Occipital lobe (tissue), 1 donor: ENCODE measurements at regions not wholly inside any gene's neighbourhood (a gene's known extent, or its start where the extent isn't known, plus 50 kb on each side); places are given as distances from the start of the nearest gene placed in this dataset.

Experiments used
- DNase-seq: peaks from one replicate; lab custom pipeline; 2025; lab: John Stamatoyannopoulos, UW

GRCh38 chr15:97162805-97163495, 797.6 kb upstream of the ARRDC4 start:
- DNase-seq = no peak

GRCh38 chr15:97165205-97165604, 795.3 kb upstream of the ARRDC4 start:
- no peak for DNase-seq

DNA sequence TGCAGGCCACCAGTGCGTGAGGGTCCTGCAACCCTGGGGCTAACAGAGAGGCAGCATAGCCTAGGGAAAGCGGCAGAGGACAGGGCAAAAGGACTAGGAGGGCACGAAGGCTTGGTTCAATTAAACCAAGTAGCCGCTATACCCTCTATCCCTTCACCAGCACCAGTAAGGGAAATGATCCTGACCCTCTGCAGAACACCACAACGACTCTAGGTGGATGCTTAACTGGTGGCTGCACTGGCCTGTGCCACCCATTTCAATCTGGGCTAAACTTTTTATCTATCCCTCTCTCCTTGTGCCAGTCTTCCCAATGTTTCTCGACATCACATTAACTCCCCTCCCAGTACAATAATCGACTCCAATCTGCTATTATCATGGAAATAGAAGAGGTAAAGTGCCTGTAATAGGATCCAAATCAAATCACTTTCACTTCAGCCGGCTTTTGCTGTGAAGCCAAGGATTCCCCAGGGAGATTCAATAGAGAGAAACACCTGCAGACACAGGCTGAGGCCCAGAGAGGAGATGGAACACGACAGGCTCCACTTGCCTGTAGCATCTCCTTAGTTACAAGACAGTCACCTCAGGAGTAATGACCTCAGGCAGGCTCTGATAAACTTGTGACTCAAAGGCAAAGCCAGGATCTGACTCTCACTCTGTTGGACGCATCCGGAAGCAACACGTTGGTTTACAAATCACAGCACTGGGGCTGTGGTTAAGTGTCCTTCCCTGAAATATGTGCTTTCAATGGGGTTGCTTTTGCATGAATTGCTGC, 791.6 kb upstream of the ARRDC4 start:
- no peak for DNase-seq

GRCh38 chr15:97171556-97171955, 788.9 kb upstream of the ARRDC4 start:
- DNase-seq = no peak

- DNase-seq = no peak
These were observed 785.5 kb upstream of the ARRDC4 start for GRCh38 chr15:97174886-97175540.

GRCh38 chr15:97177151-97177577, 783.3 kb upstream of the ARRDC4 start:
- no peak for DNase-seq

- no peak for DNase-seq
These were observed 777.9 kb upstream of the ARRDC4 start for GRCh38 chr15:97182581-97182980.

GRCh38 chr15:97189162-97189780, 771.2 kb upstream of the ARRDC4 start:
- no peak for DNase-seq

DNA sequence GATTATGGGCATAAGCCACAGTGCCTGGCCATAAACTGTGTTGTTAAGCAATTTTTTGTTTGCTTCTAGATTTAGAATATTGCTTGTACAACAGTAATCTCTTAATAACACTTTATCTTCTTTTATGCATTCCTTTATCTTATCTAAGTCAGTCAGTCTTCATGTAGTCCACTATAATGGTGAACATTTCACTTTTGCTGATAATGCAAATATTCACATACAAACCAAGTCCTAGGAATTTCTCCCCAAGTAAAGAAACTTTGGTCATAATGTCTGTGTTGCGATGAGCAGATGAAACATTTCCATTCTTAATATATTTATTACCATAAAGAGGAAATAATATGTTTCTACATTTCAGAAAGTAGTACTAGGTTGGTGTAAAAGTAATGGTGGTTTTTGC, 765.8 kb upstream of the ARRDC4 start:
- DNase-seq = no peak

DNA sequence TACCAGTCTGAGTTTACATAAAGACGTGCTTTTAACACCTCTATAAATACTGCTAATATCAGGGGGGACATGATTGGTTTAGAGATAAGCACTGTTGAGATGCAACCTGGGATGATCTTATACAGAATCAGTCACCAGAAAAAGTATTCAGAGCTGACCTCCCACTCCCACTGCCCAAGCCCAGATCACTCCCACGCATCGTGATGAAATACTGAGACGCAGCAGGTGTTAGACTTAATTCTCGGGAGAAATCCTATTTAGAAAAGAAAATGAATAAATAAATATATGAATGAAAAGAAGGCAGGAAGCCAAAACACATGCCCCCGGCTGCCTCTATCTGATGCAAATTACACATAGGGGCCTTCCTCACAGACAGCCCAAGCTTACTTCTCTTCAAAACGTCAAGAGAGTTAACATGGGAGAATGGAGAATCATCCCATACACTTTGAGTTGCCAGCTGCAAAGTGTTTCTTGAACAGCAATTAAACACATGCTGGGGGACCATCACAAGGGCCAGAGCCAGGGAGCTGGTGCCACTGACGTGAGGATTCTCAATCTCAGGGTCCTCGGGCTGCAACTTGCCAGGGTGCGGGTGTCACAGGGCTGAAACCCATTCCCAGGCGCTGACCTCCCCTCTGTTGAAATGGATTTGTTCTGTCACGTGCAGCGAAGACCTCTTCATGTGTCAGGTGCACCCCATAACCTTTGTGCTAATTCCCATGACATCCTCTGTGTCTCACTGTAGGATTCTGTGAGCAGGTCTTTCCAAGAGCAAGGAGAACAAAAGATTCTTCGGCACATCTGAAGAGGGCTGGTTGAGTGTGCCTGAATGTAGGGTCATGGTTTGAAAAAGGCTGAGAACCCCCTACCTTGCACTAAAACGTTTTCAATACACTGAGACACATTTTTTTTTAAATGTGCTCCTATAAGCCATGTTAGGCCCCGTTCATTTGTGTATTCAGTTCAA, 764.2 kb upstream of the ARRDC4 start:
- no peak for DNase-seq

DNA sequence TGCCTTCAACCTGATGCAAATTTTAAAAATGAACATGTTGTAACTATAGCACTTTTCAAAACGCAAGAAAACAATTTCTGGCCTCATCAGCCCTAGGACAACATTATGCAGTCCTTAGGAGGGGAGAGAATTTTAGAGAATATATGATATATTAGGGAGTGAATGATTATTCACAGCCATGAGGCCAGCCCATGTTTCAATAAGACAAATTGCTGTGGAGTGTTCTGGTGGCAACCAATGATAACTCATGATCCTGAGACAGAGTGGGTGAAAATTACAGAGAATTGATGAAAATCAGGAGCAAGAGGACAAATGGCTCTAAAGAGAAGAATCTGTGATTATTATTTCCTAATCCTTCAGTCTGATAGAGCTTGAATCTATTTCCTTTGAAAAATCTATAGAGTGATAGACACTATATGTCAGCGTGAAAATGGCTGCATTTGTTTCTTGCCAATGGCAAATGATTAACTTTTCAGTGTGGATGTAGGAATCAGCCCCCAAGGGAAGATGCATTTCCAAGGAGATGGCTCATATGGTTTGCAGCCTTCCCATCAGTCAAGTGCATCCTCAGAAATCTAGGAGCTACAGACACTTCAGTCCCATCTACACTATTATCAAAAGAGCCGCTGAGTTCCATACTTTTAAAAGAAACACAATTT, 761.0 kb upstream of the ARRDC4 start:
- no peak for DNase-seq

DNA sequence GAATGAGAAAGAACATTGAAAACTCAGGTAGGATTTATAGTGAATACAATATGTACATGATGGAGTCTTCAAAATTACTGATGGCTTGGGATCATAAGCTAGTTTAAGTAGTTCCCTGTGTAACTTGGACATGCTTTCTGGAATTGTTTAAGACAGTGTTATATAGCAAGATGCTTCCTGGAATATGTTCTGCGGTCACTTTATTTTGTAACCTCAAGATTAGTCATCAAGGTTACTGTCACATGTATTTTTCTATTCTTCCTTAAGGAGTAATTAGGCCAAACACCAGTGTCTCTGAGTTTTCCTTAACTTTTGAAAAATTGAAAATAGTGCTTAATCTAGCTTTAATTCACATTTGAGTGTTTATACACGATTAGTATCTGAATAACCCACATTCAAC, 760.3 kb upstream of the ARRDC4 start:
- DNase-seq = no peak

DNA sequence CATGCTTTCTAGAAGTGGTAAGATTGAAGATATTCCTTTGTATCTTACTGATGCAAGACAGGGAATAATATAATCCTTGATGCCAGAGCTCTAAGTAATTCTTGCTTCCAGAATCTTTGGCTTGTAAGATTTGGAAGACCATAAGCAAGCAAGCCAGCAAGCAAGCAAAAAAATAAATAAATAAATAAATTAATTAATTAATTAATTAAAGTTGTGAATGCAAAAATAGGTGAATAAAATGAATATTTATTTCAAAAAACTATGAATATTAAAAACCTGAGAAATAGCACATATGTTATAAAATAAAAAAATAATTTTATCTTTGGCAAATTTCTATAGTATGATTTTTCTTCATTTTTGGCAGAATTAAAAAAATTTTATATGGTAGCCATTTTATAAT, 750.2 kb upstream of the ARRDC4 start:
- no peak for DNase-seq

DNA sequence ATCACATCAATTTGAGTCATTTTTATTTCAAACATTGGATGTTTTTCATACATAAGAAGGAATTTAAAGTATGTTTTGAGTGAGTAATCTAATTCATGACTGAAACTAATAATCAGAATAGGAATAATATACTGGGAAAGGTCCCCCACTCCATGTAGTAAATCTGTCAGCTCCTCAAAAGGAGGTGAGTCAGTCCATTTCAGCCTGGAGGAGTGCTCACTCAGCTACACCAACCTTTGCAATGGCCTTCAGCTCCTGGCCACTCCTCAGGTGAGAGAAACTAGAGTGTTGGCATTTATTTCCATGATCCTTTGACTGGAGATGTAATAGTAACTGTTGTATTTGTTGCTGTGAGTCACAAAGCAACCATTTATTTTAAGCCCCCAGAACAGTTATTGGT, 744.9 kb upstream of the ARRDC4 start:
- DNase-seq = no peak

- no peak for DNase-seq
These were observed 736.3 kb upstream of the ARRDC4 start for GRCh38 chr15:97224191-97224641.

GRCh38 chr15:97234851-97235610, 725.5 kb upstream of the ARRDC4 start:
- DNase-seq = peak; percentile 11

DNA sequence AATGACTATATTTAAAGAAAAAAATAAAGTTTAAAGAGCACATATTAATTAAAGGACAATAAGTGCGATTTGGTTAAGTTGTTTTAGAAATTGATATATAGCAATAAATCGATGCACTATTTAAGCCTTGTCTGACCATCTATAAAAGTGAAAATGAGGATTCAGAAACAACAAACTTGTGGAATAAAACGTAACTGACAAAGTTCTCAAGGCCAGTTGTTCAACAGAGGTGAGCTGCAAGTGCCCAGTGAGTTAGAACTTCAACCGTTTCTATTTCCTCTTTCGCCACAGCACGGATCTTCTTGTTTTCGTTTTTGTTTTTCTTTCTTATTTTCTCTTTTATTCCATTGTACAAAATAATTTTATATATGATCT, 724.9 kb upstream of the ARRDC4 start:
- DNase-seq = no peak

DNA sequence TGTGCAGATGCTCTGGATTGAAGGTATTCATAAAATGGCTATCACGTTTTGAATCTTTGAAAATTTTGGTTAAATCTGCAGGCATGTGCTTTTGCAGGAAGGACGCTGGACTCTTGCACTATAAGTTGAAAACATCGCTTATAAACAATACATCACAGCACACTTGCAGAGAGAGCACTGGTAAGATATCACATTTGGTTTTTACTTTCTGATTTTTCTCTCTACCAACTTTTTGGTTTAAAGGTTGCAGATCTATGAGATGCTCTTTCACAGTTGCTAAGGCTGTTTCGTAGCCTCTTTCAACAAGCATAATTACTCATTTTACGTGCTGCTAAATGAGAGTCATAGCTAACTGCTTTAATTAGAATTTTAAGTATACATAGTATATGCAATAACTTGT, 724.4 kb upstream of the ARRDC4 start:
- DNase-seq = no peak

DNA sequence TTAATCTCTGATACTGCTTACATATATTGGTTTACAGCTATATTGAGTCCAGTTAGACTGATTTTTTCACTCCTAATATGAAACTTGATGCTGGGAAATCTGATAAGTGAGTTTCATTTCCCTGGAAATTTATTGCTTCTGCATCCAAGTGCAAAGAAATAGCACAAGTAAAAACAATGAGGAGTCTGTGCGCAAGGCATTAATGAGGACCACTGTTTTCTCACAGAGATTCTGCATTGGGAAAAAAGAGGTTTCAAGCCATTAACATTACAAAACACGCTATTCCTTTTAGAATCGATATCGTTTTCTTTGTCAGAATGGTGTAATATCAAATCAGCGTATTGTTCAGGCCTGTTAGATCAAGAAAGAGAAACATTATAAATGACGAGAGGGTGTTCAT, 723.3 kb upstream of the ARRDC4 start:
- no peak for DNase-seq

GRCh38 chr15:97248376-97248775, 712.1 kb upstream of the ARRDC4 start:
- DNase-seq = no peak
